Fibroblast of pulmonary artery (primary cell): ENCODE measurements at regions not wholly inside any gene's neighbourhood (a gene's known extent, or its start where the extent isn't known, plus 50 kb on each side); places are given as distances from the start of the nearest gene placed in this dataset.

Experiments used
- DNase-seq: peaks from one replicate; pipeline ENCODE4 v3.0.0-alpha.2; 2010; ENCODE audit warnings: low read depth
- H3K4me3 ChIP-seq: replicated peaks from 2 replicates; pipeline ENCODE4 v1.5.1; 2011; ENCODE audit warnings: low read depth, mild to moderate bottlenecking, control low read depth, low read length, moderate library complexity
- TF ChIP-seq, protein P1 (sequence below): IDR thresholded peaks from 2 replicates; pipeline ENCODE4 v1.5.1; 2011; ENCODE audit warnings: mild to moderate bottlenecking, control low read depth, low read length, inconsistent platforms; ENCODE audit errors: missing control alignments

DNA sequence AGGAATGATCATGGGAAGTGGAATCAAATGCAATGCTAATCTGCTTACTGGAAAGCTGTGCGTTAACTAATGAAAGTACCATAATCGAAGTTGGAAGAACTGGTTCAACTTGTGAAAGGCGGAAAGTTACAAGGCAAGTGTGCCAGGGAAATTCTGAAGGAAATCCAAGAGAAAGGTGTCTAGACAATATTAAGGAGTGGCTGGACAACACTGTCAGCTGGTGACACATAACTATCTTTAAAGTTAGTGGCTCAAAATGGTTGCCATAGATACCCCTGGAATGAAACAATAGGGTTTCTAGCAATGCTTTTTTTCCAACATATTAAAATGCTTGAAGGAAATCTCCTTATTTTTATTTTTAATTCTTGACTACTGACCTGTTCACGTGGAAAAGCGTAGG is 90.4 kb downstream of the BMP2 start:
- H3K4me3 ChIP-seq = no peak overlapping the region
- no peak for DNase-seq
- TF ChIP-seq, protein P1, sequence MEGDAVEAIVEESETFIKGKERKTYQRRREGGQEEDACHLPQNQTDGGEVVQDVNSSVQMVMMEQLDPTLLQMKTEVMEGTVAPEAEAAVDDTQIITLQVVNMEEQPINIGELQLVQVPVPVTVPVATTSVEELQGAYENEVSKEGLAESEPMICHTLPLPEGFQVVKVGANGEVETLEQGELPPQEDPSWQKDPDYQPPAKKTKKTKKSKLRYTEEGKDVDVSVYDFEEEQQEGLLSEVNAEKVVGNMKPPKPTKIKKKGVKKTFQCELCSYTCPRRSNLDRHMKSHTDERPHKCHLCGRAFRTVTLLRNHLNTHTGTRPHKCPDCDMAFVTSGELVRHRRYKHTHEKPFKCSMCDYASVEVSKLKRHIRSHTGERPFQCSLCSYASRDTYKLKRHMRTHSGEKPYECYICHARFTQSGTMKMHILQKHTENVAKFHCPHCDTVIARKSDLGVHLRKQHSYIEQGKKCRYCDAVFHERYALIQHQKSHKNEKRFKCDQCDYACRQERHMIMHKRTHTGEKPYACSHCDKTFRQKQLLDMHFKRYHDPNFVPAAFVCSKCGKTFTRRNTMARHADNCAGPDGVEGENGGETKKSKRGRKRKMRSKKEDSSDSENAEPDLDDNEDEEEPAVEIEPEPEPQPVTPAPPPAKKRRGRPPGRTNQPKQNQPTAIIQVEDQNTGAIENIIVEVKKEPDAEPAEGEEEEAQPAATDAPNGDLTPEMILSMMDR = no peak

- H3K4me3 ChIP-seq = no peak overlapping the region
- TF ChIP-seq, protein P1 = no peak
- no peak for DNase-seq
These were observed 95.9 kb downstream of the BMP2 start for GRCh38 chr20:6863355-6863754.

GRCh38 chr20:6863798-6864201 is 96.3 kb downstream of the BMP2 start:
- no peak for DNase-seq
- no peak overlapping the region for H3K4me3 ChIP-seq
- TF ChIP-seq, protein P1 = no peak

GRCh38 chr20:6864740-6865139 is 97.3 kb downstream of the BMP2 start:
- TF ChIP-seq, protein P1 = no peak
- no peak for DNase-seq
- H3K4me3 ChIP-seq = no peak overlapping the region

DNA sequence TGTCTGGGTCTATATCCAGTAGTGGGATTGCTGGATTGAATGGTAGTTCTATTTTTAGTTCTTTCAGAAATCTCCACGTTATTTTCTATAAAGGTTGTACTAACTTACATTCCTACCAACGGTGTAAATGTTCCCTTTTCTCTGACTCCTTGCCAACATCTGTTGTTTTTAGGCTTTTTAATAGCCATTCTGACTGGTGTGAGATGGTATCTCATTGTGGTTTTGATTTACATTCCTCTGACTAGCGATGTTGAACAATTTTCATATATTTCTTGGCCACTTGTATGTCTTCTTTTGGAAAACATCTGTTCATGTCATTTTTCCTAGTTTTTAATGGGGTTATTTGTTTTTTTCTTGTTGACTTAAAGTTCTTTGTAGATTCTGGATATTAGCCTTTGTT is 99.3 kb downstream of the BMP2 start:
- TF ChIP-seq, protein P1 = no peak
- no peak overlapping the region for H3K4me3 ChIP-seq
- DNase-seq = no peak

- TF ChIP-seq, protein P1 = no peak
- no peak overlapping the region for H3K4me3 ChIP-seq
- DNase-seq = no peak
These were observed 101.4 kb downstream of the BMP2 start for GRCh38 chr20:6868861-6869260.

GRCh38 chr20:6870559-6870958 is 103.1 kb downstream of the BMP2 start:
- TF ChIP-seq, protein P1 = no peak
- H3K4me3 ChIP-seq = no peak overlapping the region
- DNase-seq = no peak
